ENCODE measurements at regions not wholly inside any gene's neighbourhood (a gene's known extent, or its start where the extent isn't known, plus 50 kb on each side); places are given as distances from the start of the nearest gene placed in this dataset.

GRCh38 chr5:174922955-174923354 is 198.6 kb downstream of the MSX2 start:
- TF ChIP-seq, protein P1, sequence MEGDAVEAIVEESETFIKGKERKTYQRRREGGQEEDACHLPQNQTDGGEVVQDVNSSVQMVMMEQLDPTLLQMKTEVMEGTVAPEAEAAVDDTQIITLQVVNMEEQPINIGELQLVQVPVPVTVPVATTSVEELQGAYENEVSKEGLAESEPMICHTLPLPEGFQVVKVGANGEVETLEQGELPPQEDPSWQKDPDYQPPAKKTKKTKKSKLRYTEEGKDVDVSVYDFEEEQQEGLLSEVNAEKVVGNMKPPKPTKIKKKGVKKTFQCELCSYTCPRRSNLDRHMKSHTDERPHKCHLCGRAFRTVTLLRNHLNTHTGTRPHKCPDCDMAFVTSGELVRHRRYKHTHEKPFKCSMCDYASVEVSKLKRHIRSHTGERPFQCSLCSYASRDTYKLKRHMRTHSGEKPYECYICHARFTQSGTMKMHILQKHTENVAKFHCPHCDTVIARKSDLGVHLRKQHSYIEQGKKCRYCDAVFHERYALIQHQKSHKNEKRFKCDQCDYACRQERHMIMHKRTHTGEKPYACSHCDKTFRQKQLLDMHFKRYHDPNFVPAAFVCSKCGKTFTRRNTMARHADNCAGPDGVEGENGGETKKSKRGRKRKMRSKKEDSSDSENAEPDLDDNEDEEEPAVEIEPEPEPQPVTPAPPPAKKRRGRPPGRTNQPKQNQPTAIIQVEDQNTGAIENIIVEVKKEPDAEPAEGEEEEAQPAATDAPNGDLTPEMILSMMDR (IDR thresholded peaks at IDR 0.05): no peak
- TF ChIP-seq POLR2A (IDR thresholded peaks at IDR 0.05): no peak
